SK-N-SH (cell line): ENCODE measurements at regions not wholly inside any gene's neighbourhood (a gene's known extent, or its start where the extent isn't known, plus 50 kb on each side); places are given as distances from the start of the nearest gene placed in this dataset.

Source experiments
- CTCF ChIA-PET: fragments of 300-600, 350-600 bp; formaldehyde crosslinking; extraction: SDS; loops from one replicate; lab custom pipeline; 2021; lab: Yijun Ruan, JAX
- POLR2A ChIA-PET: fragments of 350-600 bp; sonication (Branson Sonifier 250); formaldehyde crosslinking; extraction: SDS; loops from one replicate; lab custom pipeline; 2020; ENCODE audit warnings: antibody characterized with exemption, inconsistent platforms; lab: Yijun Ruan, JAX
- DNase-seq: peaks from one replicate; pipeline ENCODE4 v3.0.0; 2012
- H2AFZ ChIP-seq: fragments of 200-600 bp; sonication (generic); 2 replicates; pipeline ENCODE4 v1.8.1; 2016; ENCODE audit warnings: antibody characterized with exemption, mild to moderate bottlenecking, low read depth
- H3F3A ChIP-seq: fragments of 200-600 bp; sonication (generic); replicated peaks from 2 replicates; pipeline ENCODE3; 2016; ENCODE audit warnings: antibody characterized with exemption, mild to moderate bottlenecking; ENCODE audit not compliant: insufficient read depth
- H3K27ac ChIP-seq, 2 experiments: fragments of 200-500 bp in 1 of 2; fragments of 200-600 bp in 1 of 2; sonication (Bioruptor generic) in 1 of 2; sonication (generic), shearing (Covaris generic) in 1 of 2; 2 replicates each; pipeline versions ENCODE4 v1.5.1 to v1.6.1; 2014 to 2016; ENCODE audit warnings: low read depth in 2 of 2, inconsistent platforms in 1 of 2, low read length in 1 of 2, mild to moderate bottlenecking in 1 of 2, mixed read lengths in 1 of 2
- H3K27me3 ChIP-seq: fragments of 200-600 bp; sonication (generic), shearing (Covaris generic); 2 replicates; pipeline ENCODE4 v1.6.1; 2016; ENCODE audit warnings: mixed run types; ENCODE audit not compliant: insufficient read depth
- H3K36me3 ChIP-seq, 2 experiments: fragments of 200-500 bp in 1 of 2; fragments of 200-600 bp in 1 of 2; sonication (Bioruptor generic) in 1 of 2; sonication (generic) in 1 of 2; replicated peaks in 1 of 2; 2 replicates each; pipeline versions ENCODE3 to v1.5.1; 2014 to 2016; ENCODE audit warnings: low read length in 1 of 2, mild to moderate bottlenecking in 1 of 2; ENCODE audit not compliant: insufficient read depth in 2 of 2, control insufficient read depth in 1 of 2
- H3K4me1 ChIP-seq, 2 experiments: fragments of 200-500 bp in 1 of 2; fragments of 200-600 bp in 1 of 2; sonication (Bioruptor generic) in 1 of 2; sonication (generic), shearing (Covaris generic) in 1 of 2; 2 replicates each; pipeline versions ENCODE4 v1.5.1 to v1.6.1; 2014 to 2016; ENCODE audit warnings: low read depth in 1 of 2, low read length in 1 of 2, mixed run types in 1 of 2; ENCODE audit not compliant: insufficient read depth in 2 of 2, control insufficient read depth in 1 of 2
- H3K4me2 ChIP-seq: fragments of 200-600 bp; sonication (generic), shearing (Covaris generic); 2 replicates; pipeline ENCODE4 v1.6.1; 2017; ENCODE audit warnings: mixed run types
- H3K4me3 ChIP-seq, 2 experiments: fragments of 200-500 bp in 1 of 2; fragments of 200-600 bp in 1 of 2; sonication (Bioruptor generic) in 1 of 2; sonication (generic), shearing (Covaris generic) in 1 of 2; 2 replicates each; pipeline versions ENCODE4 v1.5.1 to v1.8.1; 2014 to 2016; ENCODE audit warnings: low read depth in 2 of 2, inconsistent platforms in 1 of 2, low read length in 1 of 2, mild to moderate bottlenecking in 1 of 2, mixed read lengths in 1 of 2, moderate library complexity in 1 of 2
- H3K79me2 ChIP-seq: fragments of 200-600 bp; sonication (generic); 2 replicates; pipeline ENCODE4 v1.8.1; 2017; ENCODE audit warnings: mild to moderate bottlenecking; ENCODE audit not compliant: insufficient read depth
- H3K9ac ChIP-seq: fragments of 200-600 bp; sonication (generic); 2 replicates; pipeline ENCODE4 v1.6.1; 2017; ENCODE audit warnings: mixed run types
- H3K9me2 ChIP-seq: fragments of 200-600 bp; sonication (generic); 2 replicates; pipeline ENCODE4 v1.6.1; 2017; ENCODE audit warnings: mixed run types
- H3K9me3 ChIP-seq: fragments of 200-600 bp; sonication (generic); 2 replicates; pipeline ENCODE4 v1.6.1; 2017; ENCODE audit warnings: mixed run types, mild to moderate bottlenecking, moderate library complexity
- H4K20me1 ChIP-seq: fragments of 200-600 bp; sonication (generic); 2 replicates; pipeline ENCODE4 v1.6.1; 2017; ENCODE audit warnings: mild to moderate bottlenecking, mixed run types; ENCODE audit not compliant: insufficient read depth
- ELF1 ChIP-seq: IDR thresholded peaks from 2 replicates; pipeline ENCODE4 v1.4.0; 2012
- FOXJ3 ChIP-seq: sonication (generic); formaldehyde crosslinking; IDR thresholded peaks from 2 replicates; pipeline ENCODE4 v1.5.1; 2020; ENCODE audit warnings: mild to moderate bottlenecking, missing genetic modification reagents
- GABPA ChIP-seq: IDR thresholded peaks from 2 replicates; pipeline ENCODE4 v1.4.0; 2012; ENCODE audit warnings: low read depth, mild to moderate bottlenecking
- GATA2 ChIP-seq: sonication (generic); formaldehyde crosslinking; IDR thresholded peaks from 2 replicates; pipeline ENCODE4 v1.5.0; 2020; ENCODE audit warnings: mild to moderate bottlenecking, missing genetic modification reagents
- MXI1 ChIP-seq: IDR thresholded peaks from 2 replicates; pipeline ENCODE4 v1.6.1; 2012; ENCODE audit warnings: mild to moderate bottlenecking, low read depth, low read length, improper control_type of control experiment
- NFIC ChIP-seq: IDR thresholded peaks from 2 replicates; pipeline ENCODE4 v1.4.0; 2012; ENCODE audit warnings: borderline replicate concordance
- NRF1 ChIP-seq: IDR thresholded peaks from 2 replicates; pipeline ENCODE4 v1.6.1; 2012; ENCODE audit warnings: low read depth, mild to moderate bottlenecking, low read length
- SIN3A ChIP-seq: IDR thresholded peaks from 2 replicates; pipeline ENCODE4 v1.6.1; 2012; ENCODE audit warnings: low read depth, mild to moderate bottlenecking, low read length, moderate library complexity, borderline replicate concordance
- SMC3 ChIP-seq: IDR thresholded peaks from 2 replicates; pipeline ENCODE4 v1.6.1; 2012; ENCODE audit warnings: low read depth, low read length, improper control_type of control experiment
- TAF1 ChIP-seq: IDR thresholded peaks from 2 replicates; pipeline ENCODE4 v1.6.1; 2012; ENCODE audit warnings: low read depth, mild to moderate bottlenecking, low read length, moderate library complexity, borderline replicate concordance
- TEAD4 ChIP-seq: IDR thresholded peaks from 2 replicates; pipeline ENCODE4 v1.4.0; 2012; ENCODE audit warnings: mild to moderate bottlenecking, borderline replicate concordance; ENCODE audit not compliant: insufficient read depth
- YY1 ChIP-seq: IDR thresholded peaks from 2 replicates; pipeline ENCODE4 v1.4.0; 2012; ENCODE audit warnings: low read depth, mild to moderate bottlenecking
- WGBS: methylation state at CpG from one replicate; pipeline ENCODE4 v1.1.6; 2017; ENCODE audit warnings: low lambda C conversion rate; 5-methylcytosine and 5-hydroxymethylcytosine counted together
- TF ChIP-seq, protein P1 (sequence below): IDR thresholded peaks from 2 replicates; pipeline ENCODE4 v1.4.0; 2012; ENCODE audit warnings: low read depth
- TF ChIP-seq, protein P2 (sequence below): IDR thresholded peaks from 2 replicates; pipeline ENCODE4 v1.6.1; 2012; ENCODE audit warnings: mild to moderate bottlenecking, low read depth, low read length, moderate library complexity
- TF ChIP-seq, protein P3 (sequence below): IDR thresholded peaks from 2 replicates; pipeline ENCODE4 v1.4.0; 2012; ENCODE audit warnings: low read depth, borderline replicate concordance
- TF ChIP-seq, protein P4 (sequence below): fragments of 200-600 bp; sonication (generic); IDR thresholded peaks from 2 replicates; pipeline ENCODE4 v1.6.1; 2017; ENCODE audit warnings: antibody characterized with exemption, mild to moderate bottlenecking, moderate library complexity
- TF ChIP-seq, protein P5 (sequence below): IDR thresholded peaks from 2 replicates; pipeline ENCODE4; 2012

DNA sequence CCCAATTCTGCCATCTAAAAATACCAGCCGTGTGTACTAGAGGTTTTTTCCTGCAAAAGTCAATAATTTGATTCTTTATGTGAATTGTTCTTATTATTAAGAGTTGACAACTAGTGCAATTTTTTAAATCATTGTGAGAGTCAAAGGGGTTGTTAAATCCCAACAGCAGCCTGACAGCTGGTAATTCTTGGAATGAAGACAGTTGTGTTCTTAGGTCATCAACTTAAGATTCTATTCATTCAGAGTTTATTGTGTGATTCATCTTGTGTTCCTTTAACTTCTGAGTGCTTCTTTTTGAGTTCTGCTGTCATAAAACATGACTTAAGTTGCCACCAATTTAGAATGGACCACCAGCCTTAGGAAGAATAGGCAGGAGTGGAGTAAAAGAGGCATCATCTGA lies 329.0 kb downstream of the NAF1 start:
- Histone ChIP-seq H3K4me2 (no peak overlapping the region), H3K9me3 (0 out of 2 replicates have a peak, but pooled peaks cover 3% of the 10 kb centered on the region), H3K27me3 (no peaks in the 10 kb centered on the region), H3K79me2 (no peaks in the 10 kb centered on the region), H3K36me3 (no peaks in the 10 kb centered on the region), H4K20me1 (no peaks in the 10 kb centered on the region), H3F3A (no peaks in the 10 kb centered on the region), H3K9ac (no peak overlapping the region), H3K9me2 (no peaks in the 10 kb centered on the region), H3K27ac (no peak overlapping the region), H2AFZ (no peak overlapping the region), H3K4me3 (no peak overlapping the region), H3K4me1 (no peaks in the 10 kb centered on the region)
- TF ChIP-seq GATA2 (CRISPR knock-in tag) (no peak), TAF1 (no peak), NRF1 (no peak), SMC3 (no peak), YY1 (no peak), FOXJ3 (CRISPR knock-in tag) (no peak), ELF1 (no peak), SIN3A (no peak), MXI1 (no peak), NFIC (no peak)
- TF ChIP-seq, protein P1, sequence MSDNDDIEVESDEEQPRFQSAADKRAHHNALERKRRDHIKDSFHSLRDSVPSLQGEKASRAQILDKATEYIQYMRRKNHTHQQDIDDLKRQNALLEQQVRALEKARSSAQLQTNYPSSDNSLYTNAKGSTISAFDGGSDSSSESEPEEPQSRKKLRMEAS = no peak
- TF ChIP-seq, protein P2, sequence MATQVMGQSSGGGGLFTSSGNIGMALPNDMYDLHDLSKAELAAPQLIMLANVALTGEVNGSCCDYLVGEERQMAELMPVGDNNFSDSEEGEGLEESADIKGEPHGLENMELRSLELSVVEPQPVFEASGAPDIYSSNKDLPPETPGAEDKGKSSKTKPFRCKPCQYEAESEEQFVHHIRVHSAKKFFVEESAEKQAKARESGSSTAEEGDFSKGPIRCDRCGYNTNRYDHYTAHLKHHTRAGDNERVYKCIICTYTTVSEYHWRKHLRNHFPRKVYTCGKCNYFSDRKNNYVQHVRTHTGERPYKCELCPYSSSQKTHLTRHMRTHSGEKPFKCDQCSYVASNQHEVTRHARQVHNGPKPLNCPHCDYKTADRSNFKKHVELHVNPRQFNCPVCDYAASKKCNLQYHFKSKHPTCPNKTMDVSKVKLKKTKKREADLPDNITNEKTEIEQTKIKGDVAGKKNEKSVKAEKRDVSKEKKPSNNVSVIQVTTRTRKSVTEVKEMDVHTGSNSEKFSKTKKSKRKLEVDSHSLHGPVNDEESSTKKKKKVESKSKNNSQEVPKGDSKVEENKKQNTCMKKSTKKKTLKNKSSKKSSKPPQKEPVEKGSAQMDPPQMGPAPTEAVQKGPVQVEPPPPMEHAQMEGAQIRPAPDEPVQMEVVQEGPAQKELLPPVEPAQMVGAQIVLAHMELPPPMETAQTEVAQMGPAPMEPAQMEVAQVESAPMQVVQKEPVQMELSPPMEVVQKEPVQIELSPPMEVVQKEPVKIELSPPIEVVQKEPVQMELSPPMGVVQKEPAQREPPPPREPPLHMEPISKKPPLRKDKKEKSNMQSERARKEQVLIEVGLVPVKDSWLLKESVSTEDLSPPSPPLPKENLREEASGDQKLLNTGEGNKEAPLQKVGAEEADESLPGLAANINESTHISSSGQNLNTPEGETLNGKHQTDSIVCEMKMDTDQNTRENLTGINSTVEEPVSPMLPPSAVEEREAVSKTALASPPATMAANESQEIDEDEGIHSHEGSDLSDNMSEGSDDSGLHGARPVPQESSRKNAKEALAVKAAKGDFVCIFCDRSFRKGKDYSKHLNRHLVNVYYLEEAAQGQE = no peak
- TF ChIP-seq, protein P3, sequence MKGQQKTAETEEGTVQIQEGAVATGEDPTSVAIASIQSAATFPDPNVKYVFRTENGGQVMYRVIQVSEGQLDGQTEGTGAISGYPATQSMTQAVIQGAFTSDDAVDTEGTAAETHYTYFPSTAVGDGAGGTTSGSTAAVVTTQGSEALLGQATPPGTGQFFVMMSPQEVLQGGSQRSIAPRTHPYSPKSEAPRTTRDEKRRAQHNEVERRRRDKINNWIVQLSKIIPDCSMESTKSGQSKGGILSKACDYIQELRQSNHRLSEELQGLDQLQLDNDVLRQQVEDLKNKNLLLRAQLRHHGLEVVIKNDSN = no peak
- WGBS = 5% methylated on average over 1 of the region's 1 CpG
- POLR2A ChIA-PET = no interaction called here
- DNase-seq = no peak
- CTCF ChIA-PET = interaction anchor here (0.8 kb wide), 1 partner anchor 21 kb away, joined by 3 read pairs; no protein-coding TSS in a partner anchor

DNA sequence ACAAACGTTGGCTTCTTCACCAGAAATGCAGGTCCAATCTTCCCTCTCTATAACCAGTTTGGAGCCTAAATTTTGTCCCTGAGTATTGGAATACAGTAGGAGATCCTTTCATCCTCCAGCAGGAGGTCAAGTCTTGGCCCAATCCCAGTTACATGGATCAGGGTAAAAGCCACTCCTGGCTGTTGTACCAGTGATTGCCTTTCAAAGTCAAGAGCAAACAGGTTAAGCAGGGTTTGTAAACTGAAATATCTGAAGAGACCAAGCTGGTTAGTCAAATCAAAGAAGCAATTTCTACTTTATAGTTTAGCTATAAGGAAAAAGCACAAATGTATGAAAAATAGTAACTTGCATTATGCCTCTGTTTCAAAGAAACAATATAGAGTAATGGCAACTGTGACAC lies 329.4 kb downstream of the NAF1 start:
- Histone ChIP-seq H3K27ac (no peak overlapping the region), H3F3A (no peaks in the 10 kb centered on the region), H3K79me2 (no peaks in the 10 kb centered on the region), H3K36me3 (no peaks in the 10 kb centered on the region), H3K9ac (no peak overlapping the region), H3K4me2 (no peak overlapping the region), H2AFZ (no peak overlapping the region), H4K20me1 (no peaks in the 10 kb centered on the region), H3K9me2 (no peaks in the 10 kb centered on the region), H3K4me1 (no peaks in the 10 kb centered on the region), H3K27me3 (no peaks in the 10 kb centered on the region), H3K4me3 (no peak overlapping the region), H3K9me3 (0 out of 2 replicates have a peak, but pooled peaks cover 3% of the 10 kb centered on the region)
- ChIA-PET CTCF (interaction anchor here (0.8 kb wide), 1 partner anchor 22 kb away, joined by 3 read pairs; no protein-coding TSS in a partner anchor), POLR2A (no interaction called here)
- 4% methylated on average over 1 of the region's 1 CpG for WGBS
- DNase-seq = no peak
- TF ChIP-seq, protein P4, sequence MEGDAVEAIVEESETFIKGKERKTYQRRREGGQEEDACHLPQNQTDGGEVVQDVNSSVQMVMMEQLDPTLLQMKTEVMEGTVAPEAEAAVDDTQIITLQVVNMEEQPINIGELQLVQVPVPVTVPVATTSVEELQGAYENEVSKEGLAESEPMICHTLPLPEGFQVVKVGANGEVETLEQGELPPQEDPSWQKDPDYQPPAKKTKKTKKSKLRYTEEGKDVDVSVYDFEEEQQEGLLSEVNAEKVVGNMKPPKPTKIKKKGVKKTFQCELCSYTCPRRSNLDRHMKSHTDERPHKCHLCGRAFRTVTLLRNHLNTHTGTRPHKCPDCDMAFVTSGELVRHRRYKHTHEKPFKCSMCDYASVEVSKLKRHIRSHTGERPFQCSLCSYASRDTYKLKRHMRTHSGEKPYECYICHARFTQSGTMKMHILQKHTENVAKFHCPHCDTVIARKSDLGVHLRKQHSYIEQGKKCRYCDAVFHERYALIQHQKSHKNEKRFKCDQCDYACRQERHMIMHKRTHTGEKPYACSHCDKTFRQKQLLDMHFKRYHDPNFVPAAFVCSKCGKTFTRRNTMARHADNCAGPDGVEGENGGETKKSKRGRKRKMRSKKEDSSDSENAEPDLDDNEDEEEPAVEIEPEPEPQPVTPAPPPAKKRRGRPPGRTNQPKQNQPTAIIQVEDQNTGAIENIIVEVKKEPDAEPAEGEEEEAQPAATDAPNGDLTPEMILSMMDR = no peak
- TF ChIP-seq SMC3 = no peak
- TF ChIP-seq, protein P5, sequence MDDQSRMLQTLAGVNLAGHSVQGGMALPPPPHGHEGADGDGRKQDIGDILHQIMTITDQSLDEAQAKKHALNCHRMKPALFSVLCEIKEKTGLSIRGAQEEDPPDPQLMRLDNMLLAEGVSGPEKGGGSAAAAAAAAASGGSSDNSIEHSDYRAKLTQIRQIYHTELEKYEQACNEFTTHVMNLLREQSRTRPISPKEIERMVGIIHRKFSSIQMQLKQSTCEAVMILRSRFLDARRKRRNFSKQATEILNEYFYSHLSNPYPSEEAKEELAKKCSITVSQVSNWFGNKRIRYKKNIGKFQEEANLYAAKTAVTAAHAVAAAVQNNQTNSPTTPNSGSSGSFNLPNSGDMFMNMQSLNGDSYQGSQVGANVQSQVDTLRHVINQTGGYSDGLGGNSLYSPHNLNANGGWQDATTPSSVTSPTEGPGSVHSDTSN = no peak
- no peak for TF ChIP-seq ELF1
- TF ChIP-seq, protein P2 = no peak
- TF ChIP-seq NFIC = no peak
- no peak for TF ChIP-seq GABPA
- TF ChIP-seq TEAD4 = no peak
- TF ChIP-seq FOXJ3 (CRISPR knock-in tag) = no peak
